HG03025 (cell line): ENCODE measurements at regions not wholly inside any gene's neighbourhood (a gene's known extent, or its start where the extent isn't known, plus 50 kb on each side); places are given as distances from the start of the nearest gene placed in this dataset.

ENCODE experiments used
- ATAC-seq: cut with Tn5 transposase; IDR thresholded peaks from one replicate; pipeline ENCODE4 v1.9.1; 2021; ENCODE audit warnings: mild to moderate bottlenecking, moderate library complexity; ENCODE audit not compliant: unreplicated experiment, low FRiP score

DNA sequence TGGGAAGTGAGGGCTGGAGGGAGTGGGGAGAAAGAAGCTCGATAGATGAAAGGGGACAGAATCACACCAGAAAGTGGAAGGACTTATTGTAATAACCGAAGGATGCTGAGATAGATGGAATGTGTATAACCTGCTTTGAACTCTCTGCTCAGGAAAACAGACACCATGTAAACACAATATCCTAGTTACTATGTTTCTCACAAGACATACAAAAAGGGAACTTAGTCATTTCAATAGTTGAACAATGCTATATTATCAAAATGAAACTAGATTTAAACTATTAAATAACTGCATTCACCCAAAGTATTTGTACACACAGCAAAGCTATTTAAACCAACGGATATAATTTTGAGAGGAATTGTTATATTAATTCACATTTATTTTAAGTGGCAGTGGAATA is 108.3 kb upstream of the GADL1 start:
- no peak for ATAC-seq

DNA sequence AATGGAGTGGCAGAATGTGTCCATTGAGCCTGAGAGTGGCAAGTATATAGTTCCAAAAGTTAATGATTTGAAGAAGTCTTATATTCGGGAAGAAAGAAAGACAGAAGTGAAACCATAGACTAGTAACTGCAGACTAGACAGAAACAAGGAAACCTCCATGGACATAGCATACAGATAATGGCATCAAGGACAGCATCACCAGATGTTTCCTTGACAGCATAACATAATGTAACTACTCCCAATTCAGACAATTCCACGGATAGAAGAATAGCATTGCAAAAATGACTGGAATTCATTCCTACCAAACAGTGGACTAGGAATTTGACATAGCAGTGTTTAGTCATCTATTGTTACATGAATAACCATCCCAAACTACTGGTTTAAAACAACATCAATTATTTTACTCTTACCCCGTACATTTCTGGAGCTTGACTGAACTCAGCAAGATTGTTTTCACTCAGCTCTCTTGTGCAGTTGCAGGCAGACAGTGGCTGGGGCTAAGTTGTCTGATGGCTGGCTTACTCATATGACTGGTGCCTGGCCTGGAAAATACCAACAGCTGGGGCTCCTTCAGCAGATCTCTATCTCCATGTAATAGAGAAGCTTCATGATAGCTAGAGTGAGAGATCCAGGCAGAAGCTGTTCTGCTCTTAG is 109.7 kb upstream of the GADL1 start:
- ATAC-seq = no peak

DNA sequence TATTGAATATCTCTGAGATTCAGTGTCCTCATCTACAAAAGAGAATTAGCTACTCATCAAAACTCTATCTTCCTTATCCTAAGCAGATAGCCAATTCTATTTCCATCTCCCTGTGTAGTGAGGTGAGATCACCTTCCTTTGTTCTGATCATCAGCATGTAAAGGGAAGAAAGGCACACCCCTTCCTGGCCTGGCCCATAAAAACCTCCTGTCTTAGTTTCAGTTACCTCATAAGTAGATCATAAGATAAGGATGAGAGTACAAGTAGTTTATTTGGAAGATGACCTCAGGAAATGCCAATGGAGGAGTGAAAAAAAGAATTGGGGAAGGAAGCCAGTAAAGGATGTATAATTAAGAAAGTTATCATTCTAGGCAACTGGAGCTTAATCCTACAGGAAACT is 114.5 kb upstream of the GADL1 start:
- ATAC-seq = no peak

DNA sequence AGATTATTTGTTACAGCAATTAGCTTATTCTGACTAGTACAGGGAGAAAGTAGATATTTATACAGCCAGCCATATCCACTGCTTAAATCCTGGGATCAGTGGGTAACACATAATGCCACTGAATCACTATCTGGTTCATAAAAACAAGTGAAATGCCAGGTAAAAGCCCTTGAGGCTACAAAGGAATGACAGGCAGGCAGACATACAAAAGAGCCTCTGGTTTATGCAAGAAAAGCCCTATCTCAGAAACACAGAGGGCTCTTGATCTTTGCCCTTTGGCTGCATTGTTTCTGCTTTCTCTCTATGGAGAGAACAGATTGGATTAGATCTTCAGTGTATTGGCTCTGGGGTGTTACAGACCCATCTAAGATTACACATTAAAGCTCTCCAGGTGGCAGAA is 115.4 kb upstream of the GADL1 start:
- ATAC-seq = no peak

DNA sequence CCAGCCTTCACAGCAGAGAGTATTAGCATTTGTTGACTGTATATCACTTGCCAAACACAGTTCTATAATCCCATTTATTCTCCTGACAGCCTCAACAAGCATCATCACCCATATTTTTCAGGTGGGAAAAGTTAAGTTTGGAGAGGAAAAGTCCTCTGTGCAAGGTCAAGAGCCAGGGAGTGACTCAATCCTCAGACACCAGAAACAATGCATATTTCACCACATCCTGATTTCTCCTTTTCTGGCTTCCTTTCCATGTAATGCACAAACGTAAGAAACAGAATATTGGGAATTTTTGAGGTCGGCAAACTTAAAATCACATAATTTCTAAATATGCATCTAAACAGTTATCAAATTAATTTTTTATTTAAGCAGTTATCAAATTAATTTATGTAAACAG is 116.0 kb upstream of the GADL1 start:
- no peak for ATAC-seq

DNA sequence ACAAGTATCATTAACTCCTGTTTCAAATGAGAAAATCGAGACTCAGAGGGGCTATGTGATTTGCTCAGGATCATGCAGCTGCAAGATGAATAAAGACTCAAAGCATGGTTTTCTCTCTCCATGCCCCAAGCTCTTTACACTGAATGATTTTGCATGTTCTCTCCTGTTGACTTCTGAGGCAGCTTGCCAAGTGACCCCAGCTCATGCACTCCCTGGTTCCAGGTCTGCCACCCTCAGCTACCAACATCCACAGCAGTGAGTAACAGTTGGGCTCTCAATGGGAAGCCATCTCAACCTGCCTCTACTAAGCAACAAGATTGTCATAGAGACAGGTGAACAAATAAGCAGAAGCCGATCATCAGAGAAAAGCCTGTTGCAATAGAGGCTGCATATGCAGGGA is 116.9 kb upstream of the GADL1 start:
- ATAC-seq = no peak

DNA sequence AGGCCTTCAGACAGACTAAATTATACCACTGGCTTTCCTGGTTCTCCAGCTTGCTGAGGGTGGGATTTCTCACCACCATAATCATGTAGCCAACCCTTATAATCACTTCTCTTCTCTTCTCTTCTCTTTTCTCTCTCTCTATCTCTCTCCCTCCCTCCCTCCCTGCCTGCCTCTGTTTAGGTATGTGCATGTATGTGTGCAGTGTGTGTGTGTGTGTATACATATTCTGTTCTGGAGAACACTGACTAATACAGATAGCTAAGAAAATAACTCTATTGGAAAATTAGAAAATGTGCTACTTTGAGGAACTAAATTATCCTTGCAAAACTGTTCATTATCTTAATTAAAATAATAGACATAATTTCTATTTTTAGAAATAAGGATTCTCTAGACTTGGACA is 118.6 kb upstream of the GADL1 start:
- no peak for ATAC-seq

DNA sequence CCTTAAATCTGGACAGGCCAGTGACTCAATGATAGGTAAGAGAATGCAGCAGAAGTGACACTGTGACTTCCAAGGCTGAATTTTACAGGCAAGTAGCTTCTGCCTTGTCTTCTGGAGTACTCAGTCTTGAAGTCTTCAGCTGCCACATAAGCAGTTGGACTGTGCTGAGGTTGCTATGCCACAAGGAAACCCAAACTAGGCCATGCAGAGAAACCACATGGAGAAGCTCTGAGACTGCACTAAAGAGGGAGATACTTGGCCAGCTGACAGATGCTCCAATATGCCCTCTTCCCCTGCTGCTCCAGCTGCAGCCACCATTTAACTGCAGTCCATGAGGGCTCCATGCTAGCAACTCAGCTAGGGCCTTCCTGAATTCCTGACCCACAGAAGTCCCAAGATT is 119.4 kb upstream of the GADL1 start:
- no peak for ATAC-seq

DNA sequence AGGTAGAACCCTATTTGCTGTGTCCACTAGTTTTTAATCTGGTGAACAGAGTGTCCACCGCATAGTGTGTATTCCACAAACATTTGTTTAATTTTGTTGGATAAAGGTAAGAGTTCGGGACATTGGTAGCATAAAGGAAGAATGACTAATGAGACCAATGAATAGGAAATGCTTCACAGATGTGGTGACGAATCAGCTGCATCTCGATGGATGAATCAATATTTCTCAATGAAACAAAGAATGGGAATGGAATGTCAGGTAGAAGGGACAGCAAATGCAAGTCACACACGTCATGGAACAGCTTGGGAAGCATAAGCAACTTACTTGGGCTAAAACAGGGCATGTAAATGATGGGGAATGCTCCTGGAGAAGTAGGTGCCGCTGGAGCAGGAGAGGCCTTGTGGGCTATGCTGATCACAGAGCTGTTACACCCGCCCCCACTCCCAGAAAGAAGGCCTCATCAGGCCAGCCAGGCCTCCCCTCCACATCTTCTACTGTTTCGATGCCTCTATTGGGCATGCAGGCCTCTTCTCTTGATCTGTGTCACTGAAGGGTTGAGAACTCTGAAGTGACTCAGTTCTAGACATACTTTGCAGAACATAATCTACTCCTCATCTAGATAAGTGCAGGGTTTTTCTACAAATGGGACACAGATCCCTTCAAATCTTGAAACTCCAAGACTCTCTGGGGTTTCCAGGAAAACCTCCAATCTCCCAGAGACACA is 120.0 kb upstream of the GADL1 start:
- no peak for ATAC-seq

DNA sequence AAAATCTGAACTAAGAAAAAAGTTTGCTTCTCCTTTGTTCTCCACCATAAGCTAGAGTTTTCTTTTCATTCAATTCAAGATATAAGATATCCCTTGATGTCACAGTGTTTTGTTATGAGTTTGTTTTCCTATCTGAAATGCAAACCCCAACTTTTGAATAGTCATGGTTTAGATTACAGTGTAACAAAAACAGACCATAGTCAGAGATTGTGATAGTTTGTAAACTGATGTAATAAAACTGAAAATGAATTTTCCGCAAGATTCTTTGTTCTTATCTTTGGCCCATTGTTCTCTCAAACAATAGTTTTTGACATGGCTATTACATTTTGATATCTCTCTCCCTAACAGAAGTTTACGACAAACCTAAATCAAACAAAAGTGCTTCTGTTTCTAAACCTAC is 121.7 kb upstream of the GADL1 start:
- ATAC-seq = no peak

DNA sequence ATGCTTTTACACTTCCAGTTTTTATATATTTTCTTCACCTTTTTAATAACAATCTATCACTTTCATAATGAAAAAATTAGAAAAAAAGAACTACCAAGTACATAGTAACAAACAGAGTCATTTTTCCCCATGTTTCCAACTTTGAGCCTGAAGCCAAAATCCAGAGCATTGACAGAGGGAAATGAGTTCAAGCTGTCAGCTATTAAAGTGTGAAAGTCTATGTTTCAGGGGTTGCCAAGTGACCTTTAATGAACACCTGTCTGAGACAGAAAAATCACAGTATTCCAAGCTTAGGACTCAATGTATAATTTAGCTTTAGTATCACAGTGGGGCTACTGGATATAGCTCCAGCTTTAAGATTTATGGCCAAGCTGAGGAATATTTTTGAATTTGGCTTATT is 128.3 kb upstream of the GADL1 start:
- ATAC-seq = no peak

DNA sequence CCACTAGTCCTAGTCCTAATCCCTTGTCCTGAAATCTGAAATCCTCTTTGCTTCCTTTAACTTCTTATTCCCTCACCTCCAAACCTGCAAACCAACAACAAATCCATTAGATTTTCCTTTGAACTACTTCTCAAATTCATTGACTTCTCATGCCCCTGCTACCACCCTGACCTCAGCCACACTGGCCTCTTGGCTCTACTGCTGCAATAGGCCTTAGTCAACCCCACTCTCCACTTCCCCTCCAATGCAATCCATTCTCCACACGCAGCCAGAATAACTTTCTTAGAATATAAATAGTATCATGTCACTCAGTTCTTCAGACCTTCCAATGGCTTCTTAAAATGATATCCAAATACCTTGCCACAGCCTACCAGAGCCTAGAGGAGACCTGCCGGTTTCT is 131.1 kb upstream of the GADL1 start:
- no peak for ATAC-seq

DNA sequence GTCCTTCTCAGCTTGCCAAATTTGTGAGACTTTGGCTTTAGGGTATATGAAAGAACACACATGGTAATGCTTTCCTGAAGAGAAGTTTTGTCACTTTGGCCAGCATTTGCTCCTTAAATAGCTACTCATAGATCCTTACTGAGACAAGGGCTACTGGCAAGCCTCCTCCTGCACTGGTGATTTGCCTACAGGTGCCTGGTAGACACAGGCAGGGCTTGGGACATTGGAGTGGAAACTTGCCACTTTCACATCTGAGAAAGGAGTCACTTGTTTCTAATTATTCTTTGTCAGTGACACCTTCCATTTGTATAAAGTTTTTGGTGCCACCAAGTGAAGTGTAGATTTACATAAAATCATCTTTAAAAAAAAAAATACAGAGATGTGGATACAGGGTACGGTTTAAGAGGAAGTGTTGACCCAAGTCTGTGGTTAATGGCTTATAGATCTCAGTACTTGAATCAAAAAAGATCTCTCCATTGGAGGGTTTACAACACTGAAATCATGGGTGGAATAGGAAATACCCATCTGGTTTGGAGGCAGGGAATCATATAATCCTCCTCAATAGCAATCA is 132.8 kb upstream of the GADL1 start:
- ATAC-seq = no peak

DNA sequence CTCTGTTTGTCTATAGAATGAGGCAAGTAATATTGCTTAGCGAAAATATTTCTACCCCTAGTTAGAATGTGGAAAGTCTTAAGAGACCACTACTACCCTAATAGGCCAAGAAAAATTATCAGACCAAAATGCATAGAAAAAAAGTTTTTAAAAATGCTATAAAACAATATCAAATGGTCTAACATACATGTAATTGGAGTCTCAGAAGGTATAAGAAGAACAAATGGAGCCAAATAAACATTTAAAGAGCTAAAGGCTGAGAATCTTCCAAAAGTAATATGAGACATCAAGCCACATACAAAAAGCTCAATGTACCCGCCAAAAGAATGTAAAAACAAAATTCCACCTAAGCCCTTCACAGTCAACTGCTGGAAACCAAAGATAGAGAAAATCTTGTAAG is 133.5 kb upstream of the GADL1 start:
- no peak for ATAC-seq

DNA sequence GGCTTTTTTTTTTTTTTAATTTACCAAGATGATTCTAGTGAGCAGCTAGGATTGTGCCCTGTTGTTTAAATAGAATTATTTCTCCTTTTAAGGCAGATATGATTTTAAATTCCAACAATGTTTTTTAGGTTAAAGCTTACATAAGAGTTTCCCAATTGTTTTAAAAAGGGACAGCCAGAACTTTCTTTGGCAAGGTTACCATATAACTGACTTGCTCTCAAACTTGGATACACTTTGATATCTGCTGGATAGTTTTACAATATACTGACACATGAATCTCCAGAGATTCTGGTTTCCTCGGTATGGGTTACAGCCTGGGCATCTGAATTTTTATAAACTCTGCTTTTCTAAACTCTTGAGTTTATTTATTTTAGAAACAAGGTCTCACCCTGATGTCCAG is 134.3 kb upstream of the GADL1 start:
- no peak for ATAC-seq

DNA sequence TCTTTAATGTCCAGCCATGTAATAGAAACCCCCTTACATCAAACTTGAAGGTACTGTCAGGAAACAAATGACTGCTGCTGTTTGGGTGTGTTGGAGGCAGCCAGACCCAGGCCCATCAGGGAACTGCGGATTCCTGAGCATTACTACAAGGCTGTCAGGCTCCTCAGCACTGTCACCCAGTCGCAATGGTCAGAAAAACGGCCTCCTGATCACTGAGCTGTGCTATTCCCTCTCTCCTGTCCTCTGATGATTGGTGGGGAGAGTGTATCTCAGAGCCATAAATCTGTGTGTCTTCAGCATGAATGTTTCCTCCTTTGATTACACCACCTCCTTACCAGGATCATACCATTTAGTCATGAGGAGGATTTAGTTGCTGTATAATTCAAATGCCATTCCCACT is 135.2 kb upstream of the GADL1 start:
- ATAC-seq = no peak

DNA sequence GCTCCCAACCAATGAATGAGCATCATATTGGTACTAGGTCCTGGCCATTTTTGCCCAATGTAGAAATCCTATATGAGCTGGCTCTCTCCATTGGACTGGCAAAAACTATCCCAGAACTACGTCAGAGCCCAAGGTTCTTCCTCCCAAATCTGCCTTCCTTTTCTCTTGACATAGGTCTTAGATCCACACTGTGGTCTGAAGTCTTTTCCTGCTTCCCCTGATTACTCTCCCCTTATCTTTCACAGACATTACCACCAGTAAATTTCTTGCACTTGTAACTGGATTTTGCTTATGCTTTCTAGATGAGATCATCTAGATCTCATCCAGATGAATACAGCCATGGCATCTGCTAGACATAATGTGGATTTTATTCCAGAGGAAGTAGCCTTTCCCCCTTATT is 141.2 kb upstream of the GADL1 start:
- no peak for ATAC-seq

DNA sequence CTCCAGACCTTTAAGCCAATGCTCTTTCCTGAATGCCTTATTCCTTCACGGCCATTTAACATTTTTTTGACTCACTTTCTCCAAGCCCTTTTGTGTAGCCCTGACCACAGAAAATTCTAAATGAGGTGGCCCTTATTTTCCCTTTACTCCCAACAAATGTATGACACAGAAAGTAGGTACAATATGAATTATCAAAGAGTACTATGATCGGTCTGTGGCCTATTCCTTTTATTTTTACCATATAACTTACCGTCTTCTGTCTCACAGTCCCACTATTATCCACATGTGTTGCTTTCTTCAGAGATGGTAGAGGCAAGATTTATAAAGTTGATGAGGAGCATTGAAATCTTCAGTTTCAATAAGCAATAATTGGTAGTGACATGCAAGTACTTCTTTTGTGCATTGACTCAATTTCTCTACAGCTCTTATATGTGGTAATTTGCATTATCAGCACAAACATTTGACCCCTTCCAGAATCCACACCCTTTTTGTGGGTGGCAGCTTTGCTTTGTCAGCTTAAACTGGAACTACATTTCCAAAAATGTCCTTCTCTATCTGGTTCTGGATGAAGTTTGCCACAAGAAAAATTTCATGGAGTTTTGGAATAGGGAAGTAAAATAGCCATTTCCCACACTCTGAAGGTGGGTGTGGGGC is 143.8 kb upstream of the GADL1 start:
- no peak for ATAC-seq

DNA sequence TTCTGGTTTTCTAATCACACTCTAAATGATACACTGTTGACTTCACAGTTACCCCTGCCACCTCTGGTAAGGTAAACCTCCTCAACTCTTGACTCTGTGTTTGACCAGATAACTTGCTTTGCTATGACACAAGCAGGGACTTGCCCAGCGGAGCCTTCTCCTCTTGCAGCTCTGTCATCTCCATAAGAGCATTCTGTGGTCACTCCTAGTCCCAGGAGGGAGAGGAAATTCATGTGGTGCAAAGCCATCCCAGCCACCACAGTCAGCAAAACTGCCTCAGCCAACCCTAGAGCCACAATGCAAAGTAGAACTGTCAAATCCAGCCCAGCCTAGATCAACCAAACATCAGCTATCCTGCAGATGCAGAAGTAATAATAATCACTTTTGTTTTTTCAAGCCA is 144.7 kb upstream of the GADL1 start:
- no peak for ATAC-seq

DNA sequence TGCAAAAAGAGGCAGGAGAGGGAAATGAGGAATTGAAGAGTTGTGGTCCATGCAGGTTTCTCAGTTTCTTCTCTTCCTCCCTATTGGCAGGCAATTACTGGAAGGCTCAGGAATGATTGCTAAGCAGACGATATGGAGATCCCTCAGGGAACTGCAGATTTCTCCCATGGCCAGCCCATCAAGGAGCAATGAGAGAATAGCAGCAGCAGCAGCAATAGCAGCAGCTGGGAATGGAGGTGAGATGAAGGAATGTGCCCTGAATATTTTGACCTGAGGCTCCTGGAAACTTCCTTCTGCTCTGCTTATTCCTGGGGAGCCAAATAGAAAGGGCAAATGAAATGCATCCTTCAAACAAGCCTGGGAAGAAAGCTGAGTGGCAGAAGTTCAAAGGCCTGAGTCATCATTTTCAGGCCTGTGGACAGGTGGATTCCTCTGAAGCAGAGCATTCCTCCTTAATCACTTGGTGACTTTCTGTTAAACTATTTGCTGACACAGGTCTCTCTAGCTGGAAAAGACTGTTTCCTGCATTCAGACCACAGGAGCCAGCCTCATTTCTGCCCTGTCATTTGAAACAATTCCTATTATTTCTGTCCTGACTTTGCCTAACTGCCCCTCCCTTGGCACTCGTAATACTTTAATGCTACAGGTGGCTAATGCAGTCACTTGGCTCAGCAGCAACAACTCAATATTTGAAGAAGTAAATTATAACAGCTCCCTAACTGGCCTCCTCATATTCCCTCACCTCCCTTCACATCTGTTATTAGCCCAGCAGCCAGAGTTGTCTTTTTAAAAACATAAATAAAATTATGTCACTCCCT is 146.9 kb upstream of the GADL1 start:
- ATAC-seq = no peak
